Astrocyte (in vitro differentiated cells and primary cell): ENCODE measurements at regions not wholly inside any gene's neighbourhood (a gene's known extent, or its start where the extent isn't known, plus 50 kb on each side); places are given as distances from the start of the nearest gene placed in this dataset.

ENCODE experiments used
- DNase-seq: peaks from one replicate; pipeline ENCODE4 v3.0.0-alpha.2; 2010; ENCODE audit warnings: low read depth
- FAIRE-seq: peaks from 2 replicates; lab custom pipeline; 2011; peaks lifted over from hg19 to GRCh38; lab: Jason Lieb, UNC
- H2AFZ ChIP-seq: 2 replicates; pipeline ENCODE4 v1.6.0; 2012; ENCODE audit warnings: low read depth, low read length, inconsistent platforms
- H3K27ac ChIP-seq: 2 replicates; pipeline ENCODE4 v1.5.1; 2011; ENCODE audit warnings: low read depth, low read length, inconsistent platforms
- H3K27me3 ChIP-seq: 2 replicates; pipeline ENCODE4 v1.6.0; 2011; ENCODE audit warnings: low read length, inconsistent platforms; ENCODE audit not compliant: insufficient read depth
- H3K36me3 ChIP-seq: 2 replicates; pipeline ENCODE4 v1.5.1; 2011; ENCODE audit warnings: low read length, inconsistent platforms; ENCODE audit not compliant: insufficient read depth
- H3K4me1 ChIP-seq: 2 replicates; pipeline ENCODE4 v1.5.1; 2011; ENCODE audit warnings: low read length, inconsistent platforms; ENCODE audit not compliant: insufficient read depth
- H3K4me2 ChIP-seq: 2 replicates; pipeline ENCODE4 v1.6.0; 2012; ENCODE audit warnings: low read length, inconsistent platforms
- H3K4me3 ChIP-seq: 2 replicates; pipeline ENCODE4 v1.5.1; 2011; ENCODE audit warnings: low read depth, mild to moderate bottlenecking, low read length, inconsistent platforms; ENCODE audit not compliant: insufficient read depth
- H3K79me2 ChIP-seq: 2 replicates; pipeline ENCODE4 v1.6.0; 2012; ENCODE audit warnings: mild to moderate bottlenecking, low read length, inconsistent platforms; ENCODE audit not compliant: insufficient read depth
- H3K9ac ChIP-seq: 2 replicates; pipeline ENCODE4 v1.6.0; 2012; ENCODE audit warnings: mild to moderate bottlenecking, low read length, inconsistent platforms
- H3K9me3 ChIP-seq: 2 replicates; pipeline ENCODE4 v1.5.1; 2012; ENCODE audit warnings: low read depth, mild to moderate bottlenecking, low read length, inconsistent platforms; ENCODE audit not compliant: insufficient read depth
- H4K20me1 ChIP-seq: 2 replicates; pipeline ENCODE4 v1.6.0; 2012; ENCODE audit warnings: low read length, inconsistent platforms; ENCODE audit not compliant: insufficient read depth
- H3K27ac Mint-ChIP-seq: one replicate; pipeline ENCODE4 v1.8.0; 2021; ENCODE audit warnings: mild to moderate bottlenecking, mixed read lengths; ENCODE audit not compliant: unreplicated experiment
- H3K27me3 Mint-ChIP-seq: one replicate; pipeline ENCODE4 v1.8.0; 2021; ENCODE audit warnings: low read depth, mixed read lengths; ENCODE audit not compliant: unreplicated experiment
- H3K36me3 Mint-ChIP-seq: one replicate; pipeline ENCODE4 v1.8.0; 2021; ENCODE audit warnings: low read depth, mixed read lengths; ENCODE audit not compliant: unreplicated experiment
- H3K4me1 Mint-ChIP-seq: one replicate; pipeline ENCODE4 v1.8.0; 2021; ENCODE audit warnings: low read depth, mixed read lengths; ENCODE audit not compliant: unreplicated experiment
- H3K4me3 Mint-ChIP-seq: one replicate; pipeline ENCODE4 v1.8.0; 2021; ENCODE audit warnings: mild to moderate bottlenecking, moderate library complexity, mixed read lengths; ENCODE audit not compliant: unreplicated experiment
- H3K9me3 Mint-ChIP-seq: one replicate; pipeline ENCODE4 v1.8.0; 2021; ENCODE audit warnings: mild to moderate bottlenecking, mixed read lengths; ENCODE audit not compliant: unreplicated experiment
- EZH2 ChIP-seq: IDR thresholded peaks from 2 replicates; pipeline ENCODE4 v1.6.1; 2012; ENCODE audit warnings: mild to moderate bottlenecking, low read length, inconsistent platforms; ENCODE audit not compliant: insufficient read depth
- TF ChIP-seq, protein P1 (sequence below): IDR thresholded peaks from 2 replicates; pipeline ENCODE4 v1.5.1; 2011; ENCODE audit warnings: low read depth, mild to moderate bottlenecking, inconsistent platforms, low read length, moderate library complexity; ENCODE audit not compliant: insufficient read depth

DNA sequence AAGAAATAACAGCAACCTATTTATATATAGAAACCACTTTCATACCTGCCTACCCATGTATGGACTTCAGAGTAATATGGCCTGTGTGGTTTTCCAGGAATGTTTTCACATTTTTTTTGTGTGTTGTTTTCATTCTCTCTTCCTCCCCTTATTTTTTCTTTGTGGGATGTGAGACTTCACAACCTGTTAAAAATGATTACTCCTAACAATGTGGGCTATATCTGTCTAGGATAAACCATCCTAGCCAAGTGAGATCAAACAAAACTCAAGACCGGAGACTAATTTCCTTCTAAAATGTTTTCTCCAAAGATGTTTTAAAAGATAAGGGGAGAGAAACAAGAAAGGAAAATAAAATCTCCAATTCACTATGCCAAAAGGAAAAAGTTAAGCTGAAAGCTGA, 106.1 kb upstream of the DIPK2B start:
- Histone ChIP-seq H3K36me3 (no peaks in the 10 kb centered on the region), H3K27me3 (no peaks in the 10 kb centered on the region), H3K4me1 (no peaks in the 10 kb centered on the region), H3K9me3 (no peaks in the 10 kb centered on the region), H4K20me1 (no peaks in the 10 kb centered on the region), H3K4me3 (no peak overlapping the region), H3K4me2 (no peak overlapping the region), H3K79me2 (no peaks in the 10 kb centered on the region), H3K27ac (no peak overlapping the region), H3K9ac (no peak overlapping the region), H2AFZ (no peak overlapping the region)
- FAIRE-seq (peak; percentile 94), DNase-seq (no peak)
- Mint-ChIP-seq H3K4me1 (peaks cover 2% of the 10 kb centered on the region), H3K4me3 (no peak overlapping the region), H3K9me3 (no peaks in the 10 kb centered on the region), H3K36me3 (no peaks in the 10 kb centered on the region), H3K27me3 (no peaks in the 10 kb centered on the region), H3K27ac (no peak overlapping the region)
- no peak for TF ChIP-seq EZH2

- no peak overlapping the region for H3K4me3 Mint-ChIP-seq
- Histone ChIP-seq H3K4me2 (no peak overlapping the region), H4K20me1 (no peaks in the 10 kb centered on the region), H3K9ac (no peak overlapping the region), H2AFZ (no peak overlapping the region), H3K79me2 (no peaks in the 10 kb centered on the region), H3K27ac (no peak overlapping the region), H3K9me3 (no peaks in the 10 kb centered on the region), H3K4me3 (no peak overlapping the region), H3K36me3 (no peaks in the 10 kb centered on the region), H3K27me3 (no peaks in the 10 kb centered on the region), H3K4me1 (no peaks in the 10 kb centered on the region)
- no peak overlapping the region for H3K27ac Mint-ChIP-seq
- no peaks in the 10 kb centered on the region for H3K9me3 Mint-ChIP-seq
- peaks cover 3% of the 10 kb centered on the region for H3K4me1 Mint-ChIP-seq
- TF ChIP-seq, protein P1, sequence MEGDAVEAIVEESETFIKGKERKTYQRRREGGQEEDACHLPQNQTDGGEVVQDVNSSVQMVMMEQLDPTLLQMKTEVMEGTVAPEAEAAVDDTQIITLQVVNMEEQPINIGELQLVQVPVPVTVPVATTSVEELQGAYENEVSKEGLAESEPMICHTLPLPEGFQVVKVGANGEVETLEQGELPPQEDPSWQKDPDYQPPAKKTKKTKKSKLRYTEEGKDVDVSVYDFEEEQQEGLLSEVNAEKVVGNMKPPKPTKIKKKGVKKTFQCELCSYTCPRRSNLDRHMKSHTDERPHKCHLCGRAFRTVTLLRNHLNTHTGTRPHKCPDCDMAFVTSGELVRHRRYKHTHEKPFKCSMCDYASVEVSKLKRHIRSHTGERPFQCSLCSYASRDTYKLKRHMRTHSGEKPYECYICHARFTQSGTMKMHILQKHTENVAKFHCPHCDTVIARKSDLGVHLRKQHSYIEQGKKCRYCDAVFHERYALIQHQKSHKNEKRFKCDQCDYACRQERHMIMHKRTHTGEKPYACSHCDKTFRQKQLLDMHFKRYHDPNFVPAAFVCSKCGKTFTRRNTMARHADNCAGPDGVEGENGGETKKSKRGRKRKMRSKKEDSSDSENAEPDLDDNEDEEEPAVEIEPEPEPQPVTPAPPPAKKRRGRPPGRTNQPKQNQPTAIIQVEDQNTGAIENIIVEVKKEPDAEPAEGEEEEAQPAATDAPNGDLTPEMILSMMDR: no peak
- no peak for TF ChIP-seq EZH2
- H3K36me3 Mint-ChIP-seq: no peaks in the 10 kb centered on the region
- no peaks in the 10 kb centered on the region for H3K27me3 Mint-ChIP-seq
- FAIRE-seq: peak; percentile 83
- DNase-seq: no peak
Observed at GRCh38 chrX:45300638-45301037, 100.0 kb upstream of the DIPK2B start.

DNA sequence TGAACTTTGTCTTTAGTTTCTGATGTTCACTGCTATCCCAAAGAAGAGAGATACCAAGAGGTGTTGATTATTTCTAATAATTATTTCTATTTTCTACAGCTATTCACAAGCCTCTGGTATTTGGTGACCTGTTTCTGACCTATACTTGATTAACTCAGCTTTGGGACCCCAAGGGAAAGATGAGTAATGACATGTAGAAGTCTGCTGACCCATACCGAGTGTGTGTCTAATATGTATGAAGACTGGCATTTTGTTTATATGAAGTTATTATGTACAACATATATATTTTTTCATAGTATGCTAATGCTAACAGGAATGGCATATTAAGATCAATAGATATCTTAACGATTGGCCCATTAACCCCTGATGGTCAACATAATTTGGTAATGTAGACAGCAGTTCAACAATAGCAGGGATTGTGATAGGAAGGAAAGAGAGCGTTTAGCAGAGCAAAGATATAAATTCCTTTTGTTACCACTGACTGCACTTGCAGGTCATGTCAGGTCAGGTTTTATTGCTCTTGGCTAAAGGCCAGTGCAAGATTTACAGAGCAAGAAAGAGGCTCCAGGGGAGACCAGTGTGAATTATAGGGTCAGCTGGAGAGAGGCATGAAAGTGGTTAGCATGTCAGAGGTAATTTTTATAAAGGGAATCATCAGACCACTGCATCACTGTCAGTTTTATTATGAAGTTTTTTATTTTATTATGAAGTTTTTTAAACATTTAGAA, 94.7 kb upstream of the DIPK2B start:
- TF ChIP-seq EZH2: no peak
- TF ChIP-seq, protein P1: no peak
- no peaks in the 10 kb centered on the region for H3K79me2 ChIP-seq
- H3K9me3 Mint-ChIP-seq: no peaks in the 10 kb centered on the region
- no peak overlapping the region for H3K27ac ChIP-seq
- no peak overlapping the region for H3K4me3 ChIP-seq
- H2AFZ ChIP-seq: no peak overlapping the region
- no peaks in the 10 kb centered on the region for H3K36me3 Mint-ChIP-seq
- H4K20me1 ChIP-seq: no peaks in the 10 kb centered on the region
- no peaks in the 10 kb centered on the region for H3K36me3 ChIP-seq
- no peaks in the 10 kb centered on the region for H3K4me1 ChIP-seq
- H3K27ac Mint-ChIP-seq: no peak overlapping the region
- no peak overlapping the region for H3K4me2 ChIP-seq
- no peaks in the 10 kb centered on the region for H3K27me3 Mint-ChIP-seq
- no peaks in the 10 kb centered on the region for H3K27me3 ChIP-seq
- DNase-seq (peak; percentile 53), FAIRE-seq (peak; percentile 20)
- H3K9ac ChIP-seq: no peak overlapping the region
- peaks cover 3% of the 10 kb centered on the region for H3K4me1 Mint-ChIP-seq
- H3K4me3 Mint-ChIP-seq: no peak overlapping the region
- H3K9me3 ChIP-seq: no peaks in the 10 kb centered on the region
